ENCODE measurements at regions not wholly inside any gene's neighbourhood (a gene's known extent, or its start where the extent isn't known, plus 50 kb on each side); places are given as distances from the start of the nearest gene placed in this dataset.

DNA sequence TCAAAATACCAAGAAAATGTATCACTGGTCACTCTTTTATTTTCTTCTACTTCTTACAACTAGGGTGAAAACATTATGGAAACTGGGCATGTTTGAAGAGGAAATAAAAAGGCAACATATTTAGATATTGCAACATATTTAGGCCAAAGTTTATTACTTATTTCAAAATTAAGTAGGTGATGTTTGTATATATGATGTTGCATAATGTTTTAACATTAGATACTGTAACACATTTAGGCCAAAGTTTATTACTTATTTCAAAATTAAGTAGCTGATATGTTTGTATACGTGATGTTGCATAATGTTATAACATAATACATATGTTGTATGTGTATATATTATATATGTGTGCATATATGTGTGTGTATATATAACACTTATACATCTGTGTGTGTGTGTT lies 451.3 kb downstream of the LIG4 start:
- intact Hi-C loops (cut with micrococcal nuclease) (no loop called here), in situ Hi-C loops (cut with MboI) (no loop called here)
- no peak for DNase-seq (ENCODE audit: extremely low read depth in 1 of 4, low spot score in 3 of 4)
- H3K36me3 ChIP-seq (ENCODE audit: control insufficient read depth, insufficient read depth, low read length): no peaks in the 10 kb centered on the region
- TF ChIP-seq ZNF740 (CRISPR knock-in tag; IDR thresholded peaks at IDR 0.05): no peak
- no peak for TF ChIP-seq ZNF740 (tag; IDR thresholded peaks at IDR 0.05)
- no peak for TF ChIP-seq CEBPG (CRISPR knock-in tag; IDR thresholded peaks at IDR 0.05)
- peak in 1 of 2 experiments; percentile 41; a peak in 2 of 4 replicates for TF ChIP-seq CEBPG (tag; conservative IDR thresholded peaks at IDR 0.05 in 1 of 2, IDR thresholded peaks at IDR 0.05 in 1 of 2)
- TF ChIP-seq ILF3 (IDR thresholded peaks at IDR 0.05; ENCODE audit: borderline replicate concordance): no peak
- TF ChIP-seq, protein P1, sequence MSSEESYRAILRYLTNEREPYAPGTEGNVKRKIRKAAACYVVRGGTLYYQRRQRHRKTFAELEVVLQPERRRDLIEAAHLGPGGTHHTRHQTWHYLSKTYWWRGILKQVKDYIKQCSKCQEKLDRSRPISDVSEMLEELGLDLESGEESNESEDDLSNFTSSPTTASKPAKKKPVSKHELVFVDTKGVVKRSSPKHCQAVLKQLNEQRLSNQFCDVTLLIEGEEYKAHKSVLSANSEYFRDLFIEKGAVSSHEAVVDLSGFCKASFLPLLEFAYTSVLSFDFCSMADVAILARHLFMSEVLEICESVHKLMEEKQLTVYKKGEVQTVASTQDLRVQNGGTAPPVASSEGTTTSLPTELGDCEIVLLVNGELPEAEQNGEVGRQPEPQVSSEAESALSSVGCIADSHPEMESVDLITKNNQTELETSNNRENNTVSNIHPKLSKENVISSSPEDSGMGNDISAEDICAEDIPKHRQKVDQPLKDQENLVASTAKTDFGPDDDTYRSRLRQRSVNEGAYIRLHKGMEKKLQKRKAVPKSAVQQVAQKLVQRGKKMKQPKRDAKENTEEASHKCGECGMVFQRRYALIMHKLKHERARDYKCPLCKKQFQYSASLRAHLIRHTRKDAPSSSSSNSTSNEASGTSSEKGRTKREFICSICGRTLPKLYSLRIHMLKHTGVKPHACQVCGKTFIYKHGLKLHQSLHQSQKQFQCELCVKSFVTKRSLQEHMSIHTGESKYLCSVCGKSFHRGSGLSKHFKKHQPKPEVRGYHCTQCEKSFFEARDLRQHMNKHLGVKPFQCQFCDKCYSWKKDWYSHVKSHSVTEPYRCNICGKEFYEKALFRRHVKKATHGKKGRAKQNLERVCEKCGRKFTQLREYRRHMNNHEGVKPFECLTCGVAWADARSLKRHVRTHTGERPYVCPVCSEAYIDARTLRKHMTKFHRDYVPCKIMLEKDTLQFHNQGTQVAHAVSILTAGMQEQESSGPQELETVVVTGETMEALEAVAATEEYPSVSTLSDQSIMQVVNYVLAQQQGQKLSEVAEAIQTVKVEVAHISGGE (CRISPR knock-in tag; IDR thresholded peaks at IDR 0.05): no peak
- no peak for TF ChIP-seq ZNF696 (CRISPR knock-in tag; conservative IDR thresholded peaks at IDR 0.05)
- H2AFZ ChIP-seq (ENCODE audit: low read depth, low read length): no peak overlapping the region
- no peak overlapping the region for H3K9ac ChIP-seq (ENCODE audit: insufficient read depth in 1 of 2, low read depth in 2 of 2, low read length in 2 of 2)
- POLR2A ChIA-PET: no interaction called here
- no peaks in the 10 kb centered on the region for H3K4me1 ChIP-seq (replicated peaks in 1 of 2; ENCODE audit: control insufficient read depth in 2 of 2, insufficient read depth in 2 of 2, low read length in 2 of 2)
- 0% methylated on average over 1 of the region's 1 CpG for whole genome bisulfite sequencing (ENCODE audit: insufficient coverage, low coverage, missing lambda C conversion rate)
- H3K79me2 ChIP-seq (ENCODE audit: control insufficient read depth, insufficient read depth, low read length): no peaks in the 10 kb centered on the region
- no peak for ATAC-seq
- H3K27me3 ChIP-seq (ENCODE audit: control insufficient read depth in 2 of 2, insufficient read depth in 2 of 2, low read length in 2 of 2): no peaks in the 10 kb centered on the region
- no peak overlapping the region for H3K27ac ChIP-seq (ENCODE audit: extremely low read depth, low read depth, low read length)
- CTCF ChIA-PET (ENCODE audit: low intra/inter-chr PET ratio): no interaction called here
- H3K4me3 ChIP-seq: no peak overlapping the region
- H4K20me1 ChIP-seq (replicated peaks; ENCODE audit: control insufficient read depth, insufficient read depth, low read length): no peaks in the 10 kb centered on the region
- no TSS peak for BruUV-seq (replicated peaks)
- H3K9me3 ChIP-seq (replicated peaks; ENCODE audit: control insufficient read depth, insufficient read depth, low read depth, low read length): no peaks in the 10 kb centered on the region
- H3K4me2 ChIP-seq (ENCODE audit: insufficient read depth, low read length): no peak overlapping the region
- FAIRE-seq: no peak
- no peaks in the 10 kb centered on the region for H3K9me1 ChIP-seq (ENCODE audit: control insufficient read depth, insufficient read depth, low read length)

All from K562 (cell line).